Fibroblast of the aortic adventitia (primary cell): ENCODE measurements at regions not wholly inside any gene's neighbourhood (a gene's known extent, or its start where the extent isn't known, plus 50 kb on each side); places are given as distances from the start of the nearest gene placed in this dataset.

ENCODE experiments used
- DNase-seq: peaks from one replicate; pipeline ENCODE4 v3.0.0-alpha.2; 2010; ENCODE audit warnings: low read depth
- H3K4me3 ChIP-seq: 2 replicates; pipeline ENCODE4 v1.5.1; 2011; ENCODE audit warnings: low read depth, mild to moderate bottlenecking, control low read depth, low read length, moderate library complexity
- TF ChIP-seq, protein P1 (sequence below): IDR thresholded peaks from 2 replicates; pipeline ENCODE4 v1.5.1; 2011; ENCODE audit warnings: mild to moderate bottlenecking, low read length, control low read depth, inconsistent platforms; ENCODE audit not compliant: insufficient read depth

DNA sequence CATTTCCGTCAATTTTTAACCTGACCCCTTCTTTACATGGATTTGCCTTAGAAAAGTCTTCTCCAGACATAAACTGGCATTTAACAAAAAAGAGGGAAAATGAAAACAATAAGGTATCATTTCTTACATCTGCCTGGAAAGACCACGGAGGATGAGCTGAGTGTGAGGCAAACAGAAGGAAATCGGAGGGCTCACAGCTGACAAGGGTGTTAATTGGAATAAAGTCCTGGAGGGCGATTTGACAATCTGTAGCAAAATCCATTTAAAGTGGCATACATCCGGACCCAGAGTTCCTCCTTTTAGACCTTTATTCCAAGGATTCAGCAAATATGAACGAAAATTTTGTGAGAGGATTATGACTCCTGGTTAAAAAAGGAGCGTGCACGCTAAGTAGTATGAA lies 179.7 kb upstream of the COPS8 start:
- H3K4me3 ChIP-seq = no peak overlapping the region
- DNase-seq = no peak
- TF ChIP-seq, protein P1, sequence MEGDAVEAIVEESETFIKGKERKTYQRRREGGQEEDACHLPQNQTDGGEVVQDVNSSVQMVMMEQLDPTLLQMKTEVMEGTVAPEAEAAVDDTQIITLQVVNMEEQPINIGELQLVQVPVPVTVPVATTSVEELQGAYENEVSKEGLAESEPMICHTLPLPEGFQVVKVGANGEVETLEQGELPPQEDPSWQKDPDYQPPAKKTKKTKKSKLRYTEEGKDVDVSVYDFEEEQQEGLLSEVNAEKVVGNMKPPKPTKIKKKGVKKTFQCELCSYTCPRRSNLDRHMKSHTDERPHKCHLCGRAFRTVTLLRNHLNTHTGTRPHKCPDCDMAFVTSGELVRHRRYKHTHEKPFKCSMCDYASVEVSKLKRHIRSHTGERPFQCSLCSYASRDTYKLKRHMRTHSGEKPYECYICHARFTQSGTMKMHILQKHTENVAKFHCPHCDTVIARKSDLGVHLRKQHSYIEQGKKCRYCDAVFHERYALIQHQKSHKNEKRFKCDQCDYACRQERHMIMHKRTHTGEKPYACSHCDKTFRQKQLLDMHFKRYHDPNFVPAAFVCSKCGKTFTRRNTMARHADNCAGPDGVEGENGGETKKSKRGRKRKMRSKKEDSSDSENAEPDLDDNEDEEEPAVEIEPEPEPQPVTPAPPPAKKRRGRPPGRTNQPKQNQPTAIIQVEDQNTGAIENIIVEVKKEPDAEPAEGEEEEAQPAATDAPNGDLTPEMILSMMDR = no peak

DNA sequence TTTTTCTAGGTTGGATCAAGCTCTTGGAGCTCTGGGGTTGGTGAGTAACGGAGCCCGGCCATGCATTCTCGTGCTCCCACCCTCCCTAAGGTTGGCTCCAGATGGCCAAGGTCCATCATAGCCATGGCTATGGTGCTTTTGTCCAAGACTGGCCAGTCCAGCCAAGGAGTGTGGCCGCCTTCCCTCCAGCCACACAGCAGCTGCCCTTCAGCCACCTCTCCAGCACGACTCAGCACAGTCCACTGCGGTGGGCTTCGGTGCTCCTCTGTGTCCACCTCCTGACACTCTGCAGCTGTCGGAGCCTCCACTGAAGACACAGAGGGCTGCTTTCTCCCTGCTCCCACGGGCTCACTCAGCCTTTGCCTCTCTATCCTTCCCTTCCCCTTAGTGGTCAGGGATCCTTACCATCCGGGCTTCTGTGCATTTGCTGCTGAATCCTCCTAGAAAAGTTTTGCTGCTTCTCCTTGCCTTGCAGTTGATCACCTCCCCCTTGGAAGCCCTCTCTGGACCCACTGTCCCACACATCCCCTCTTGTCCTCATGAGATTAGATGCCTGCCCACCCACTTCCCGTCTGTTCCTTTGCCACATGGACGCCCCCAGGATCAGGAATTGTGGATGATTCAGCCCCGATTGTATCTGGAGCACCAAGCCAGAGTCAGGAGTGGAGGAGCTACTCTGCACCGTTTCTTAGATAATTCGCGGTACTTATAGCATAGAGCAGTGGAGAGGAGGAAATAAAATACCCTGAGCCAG lies 177.1 kb upstream of the COPS8 start:
- TF ChIP-seq, protein P1 = no peak
- no peak overlapping the region for H3K4me3 ChIP-seq
- DNase-seq = no peak

DNA sequence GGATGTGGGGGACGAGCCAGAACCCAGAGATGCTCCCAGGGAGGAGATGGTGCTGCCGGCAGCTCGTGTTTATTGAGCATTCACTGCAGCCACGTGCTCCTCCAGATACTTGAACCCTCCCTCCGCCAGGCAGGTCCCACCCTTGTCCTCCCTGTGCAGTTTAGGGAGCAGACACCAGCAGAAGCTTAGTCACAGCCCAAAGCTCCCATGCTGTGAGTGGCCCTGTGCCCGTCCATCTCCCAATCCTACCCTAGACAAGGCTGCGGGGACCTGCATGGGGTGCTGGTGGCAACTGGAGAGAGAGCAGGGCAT lies 176.5 kb upstream of the COPS8 start:
- no peak for DNase-seq
- TF ChIP-seq, protein P1 = no peak
- no peak overlapping the region for H3K4me3 ChIP-seq

DNA sequence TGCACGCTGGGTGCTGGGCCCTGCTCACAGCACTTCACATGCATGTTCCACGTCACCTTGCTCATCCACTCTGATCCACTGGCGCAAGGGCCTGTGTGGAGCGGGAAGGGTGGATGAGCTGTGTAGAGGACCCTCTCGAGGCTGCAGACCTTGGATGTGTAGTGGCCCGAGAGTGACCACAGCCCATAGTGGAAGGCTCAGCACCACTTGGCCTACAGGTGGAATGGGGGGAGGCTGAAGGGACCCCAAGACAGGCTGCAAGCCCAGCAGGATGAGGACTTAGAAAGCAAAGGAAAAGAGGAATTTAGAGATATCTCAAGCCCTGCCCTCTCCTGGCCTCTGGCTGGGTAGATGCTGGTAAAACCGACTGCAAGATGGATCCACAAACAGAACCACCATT lies 175.9 kb upstream of the COPS8 start:
- TF ChIP-seq, protein P1 = no peak
- H3K4me3 ChIP-seq = no peak overlapping the region
- no peak for DNase-seq

DNA sequence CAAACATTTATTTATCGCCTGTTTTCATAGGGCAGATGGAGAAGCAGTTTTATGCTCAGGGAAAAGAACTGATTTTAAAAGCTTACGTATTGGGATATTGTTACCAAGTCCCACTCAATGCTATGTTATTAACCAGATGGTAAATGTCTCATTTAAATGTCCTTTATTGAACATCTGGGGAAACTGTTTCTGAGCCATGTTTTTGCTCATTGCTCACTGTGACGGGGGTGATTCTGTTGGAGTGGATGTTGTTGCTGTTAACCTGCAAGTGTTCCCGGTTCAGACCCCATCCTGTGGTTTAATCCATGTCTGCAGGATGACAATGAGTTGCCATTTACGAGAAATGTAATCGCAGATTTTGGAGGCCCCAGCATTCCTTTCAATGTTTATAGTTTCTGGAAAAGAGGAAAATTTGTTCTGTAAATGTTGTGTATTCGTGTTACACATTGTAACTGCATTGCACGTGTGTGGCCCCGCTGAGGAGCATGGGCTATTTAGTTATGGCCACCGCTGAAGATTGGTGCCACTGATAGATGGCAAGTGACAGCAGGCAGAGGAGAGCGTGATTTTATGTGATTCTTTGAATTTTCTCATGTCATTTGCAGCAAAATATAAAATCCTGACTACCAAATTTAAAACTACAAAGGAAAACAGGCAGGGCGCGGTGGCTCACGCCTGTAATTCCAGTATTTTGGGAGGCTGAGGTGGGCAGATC lies 174.8 kb upstream of the COPS8 start:
- TF ChIP-seq, protein P1 = no peak
- DNase-seq = no peak
- no peak overlapping the region for H3K4me3 ChIP-seq

DNA sequence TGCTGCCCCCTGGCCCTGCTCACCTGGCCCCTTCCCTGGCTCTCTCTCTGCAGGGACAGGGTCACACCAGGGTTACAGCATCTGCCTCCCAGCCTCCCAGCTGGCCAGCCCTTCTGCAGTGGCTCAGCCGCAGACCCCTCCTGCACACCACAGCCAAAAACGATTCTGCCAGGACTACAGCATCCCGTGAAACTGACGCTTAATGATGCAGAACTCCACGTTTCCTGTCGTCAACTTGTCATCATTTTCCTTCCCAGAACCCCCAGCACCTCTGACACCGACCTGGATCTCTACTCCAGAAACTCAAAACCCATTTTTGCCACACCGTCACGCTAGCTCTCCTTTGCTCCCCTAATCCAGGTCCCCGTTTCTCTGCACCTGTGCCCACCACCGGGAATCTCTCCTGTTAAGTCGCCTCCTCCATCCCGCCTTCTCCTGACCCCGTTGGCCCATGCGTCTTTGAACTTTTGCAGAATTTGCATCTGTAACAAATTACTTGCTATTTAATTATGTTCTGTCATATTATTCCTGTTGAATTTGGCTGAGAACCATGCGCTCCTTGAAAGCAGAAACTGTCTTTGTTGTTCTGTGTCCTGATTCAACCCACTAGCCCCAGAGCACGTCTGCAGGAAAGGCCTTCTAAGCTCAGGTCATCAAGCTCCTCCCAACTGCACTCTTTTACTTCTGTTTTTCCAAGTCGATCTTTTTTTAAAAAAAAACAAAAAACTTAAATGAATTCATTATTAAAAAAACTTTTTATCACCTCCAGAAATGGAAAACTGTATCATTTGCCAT lies 173.2 kb upstream of the COPS8 start:
- no peak for DNase-seq
- TF ChIP-seq, protein P1 = no peak
- no peak overlapping the region for H3K4me3 ChIP-seq
